Upper lobe of left lung (tissue), 6 donors: ENCODE measurements at regions not wholly inside any gene's neighbourhood (a gene's known extent, or its start where the extent isn't known, plus 50 kb on each side); places are given as distances from the start of the nearest gene placed in this dataset.
"Not testable (repeated sequence)": the region's sequence is repeated elsewhere in the genome, so short reads cannot be mapped to it uniquely, and the experiment has no call there.

ENCODE experiments used
- ATAC-seq, 2 donors: fragments of 200-7000 bp; cut with Tn5 transposase; one replicate each; pipeline ENCODE4 v1.9.1; 2022; ENCODE audit warnings: mild to moderate bottlenecking in 2 of 2, moderate library complexity in 2 of 2; ENCODE audit not compliant: low FRiP score in 2 of 2
- DNase-seq, 2 donors: peaks; one replicate each; pipeline ENCODE4 v3.0.0-alpha.2; 2019 to 2020
- H3K27ac ChIP-seq, 4 donors: fragments of 200-600 bp; sonication (generic); one replicate each; pipeline ENCODE4 v1.5.1; 2016 to 2019
- H3K27me3 ChIP-seq, 4 donors: fragments of 200-600 bp; sonication (generic); one replicate each; pipeline ENCODE4 v1.5.1; 2017 to 2019
- H3K36me3 ChIP-seq, 4 donors: fragments of 200-600 bp; sonication (generic); one replicate each; pipeline ENCODE4 v1.5.1; 2016 to 2019
- H3K4me1 ChIP-seq, 4 donors: fragments of 200-600 bp; sonication (generic); one replicate each; pipeline ENCODE4 v1.5.1; 2018 to 2019
- H3K4me3 ChIP-seq, 4 donors: fragments of 200-600 bp; sonication (generic); one replicate each; pipeline ENCODE4 v1.5.1; 2017 to 2019; ENCODE audit warnings: mild to moderate bottlenecking in 2 of 4, moderate library complexity in 1 of 4
- H3K9me3 ChIP-seq, 4 donors: fragments of 200-600 bp; sonication (generic); one replicate each; pipeline ENCODE4 v1.5.1; 2018 to 2019
- CTCF ChIP-seq, 6 experiments: fragments of 450-650 bp in 4 of 6; fragments of 200-600 bp in 2 of 6; sonication (generic) in 2 of 6; IDR thresholded peaks; one replicate each; pipeline ENCODE4 v1.5.1; 2016 to 2019; ENCODE audit warnings: antibody characterized with exemption in 6 of 6
- EP300 ChIP-seq, 4 donors: sonication (generic); formaldehyde crosslinking; IDR thresholded peaks; one replicate each; pipeline ENCODE4 v1.5.1; 2017; ENCODE audit warnings: antibody characterized with exemption in 4 of 4, control low read depth in 2 of 4
- POLR2A ChIP-seq, 4 donors: fragments of 450-650 bp; IDR thresholded peaks; one replicate each; pipeline ENCODE4 v1.5.1; 2016 to 2017; ENCODE audit warnings: antibody characterized with exemption in 4 of 4, mild to moderate bottlenecking in 2 of 4
- POLR2AphosphoS5 ChIP-seq, 2 donors: sonication (generic); formaldehyde crosslinking; IDR thresholded peaks; one replicate each; pipeline ENCODE4 v1.5.1; 2017; ENCODE audit warnings: antibody characterized with exemption in 2 of 2
- WGBS, 2 donors: methylation state at CpG; one replicate each; pipeline ENCODE4 v1.1.5; 2017 to 2018; 5-methylcytosine and 5-hydroxymethylcytosine counted together
- donor health status: DM: no; HTN: no; CAD: no; lungs with moderate emphysema.
- donor health status: DM: no; HTN: yes; CAD: no; lungs with severe emphysema.

GRCh38 chr1:209196140-209196539 lies 387.4 kb upstream of the CAMK1G start:
- H3K4me3 ChIP-seq = no peak overlapping the region
- ATAC-seq = no peak
- DNase-seq = no peak

GRCh38 chr1:209198961-209199750 lies 384.4 kb upstream of the CAMK1G start:
- ATAC-seq (no peak), DNase-seq (no peak)
- Histone ChIP-seq H3K27me3 (no peaks in the 10 kb centered on the region), H3K36me3 (no peaks in the 10 kb centered on the region), H3K4me3 (no peak overlapping the region), H3K9me3 (peaks cover 14 to 25% (median 19%) of the 10 kb centered on the region in 4 donors), H3K27ac (no peak overlapping the region), H3K4me1 (no peaks in the 10 kb centered on the region)
- 75 to 81% methylated on average over 12 of the region's 12 CpGs for WGBS, 2 donors
- TF ChIP-seq POLR2A (IDR thresholded peaks at IDR 0.05) (no peak), EP300 (IDR thresholded peaks at IDR 0.05) (no peak), CTCF (IDR thresholded peaks at IDR 0.05) (no peak), POLR2AphosphoS5 (IDR thresholded peaks at IDR 0.05) (no peak)

More at GRCh38 chr1:209196140-209196539, 387.4 kb upstream of the CAMK1G start:
- H3K27ac ChIP-seq = no peak overlapping the region
- no peaks in the 10 kb centered on the region for H3K4me1 ChIP-seq
- TF ChIP-seq POLR2A (IDR thresholded peaks at IDR 0.05) (no peak), EP300 (IDR thresholded peaks at IDR 0.05) (no peak), POLR2AphosphoS5 (IDR thresholded peaks at IDR 0.05) (no peak), CTCF (IDR thresholded peaks at IDR 0.05) (no peak)
- no peaks in the 10 kb centered on the region for H3K36me3 ChIP-seq
- H3K9me3 ChIP-seq = peaks cover 14 to 25% (median 19%) of the 10 kb centered on the region in 4 donors
- no peaks in the 10 kb centered on the region for H3K27me3 ChIP-seq

GRCh38 chr1:209199822-209200221 lies 383.7 kb upstream of the CAMK1G start:
- no peak for DNase-seq
- TF ChIP-seq POLR2A (IDR thresholded peaks at IDR 0.05) (no peak), POLR2AphosphoS5 (IDR thresholded peaks at IDR 0.05) (no peak), EP300 (IDR thresholded peaks at IDR 0.05) (no peak), CTCF (IDR thresholded peaks at IDR 0.05) (no peak)
- 35 to 51% methylated on average over 4 of the region's 4 CpGs for WGBS, 2 donors
- H3K4me1 ChIP-seq = no peaks in the 10 kb centered on the region
- H3K4me3 ChIP-seq = no peak overlapping the region
- ATAC-seq = no peak
- H3K27ac ChIP-seq = no peak overlapping the region
- no peaks in the 10 kb centered on the region for H3K36me3 ChIP-seq
- H3K9me3 ChIP-seq = peaks cover 14 to 23% (median 18%) of the 10 kb centered on the region in 4 donors
- H3K27me3 ChIP-seq = no peaks in the 10 kb centered on the region

GRCh38 chr1:209202321-209202720 lies 381.2 kb upstream of the CAMK1G start:
- not testable (repeated sequence) for ATAC-seq
- WGBS, 2 donors = 76 to 81% methylated on average over 11 of the region's 11 CpGs
- DNase-seq = peak in 1 of 2 donors; percentile 65

GRCh38 chr1:209202830-209203532 lies 380.5 kb upstream of the CAMK1G start:
- peak; percentile 23 to 74 (median 56) for TF ChIP-seq CTCF (IDR thresholded peaks at IDR 0.05)
- no peak for TF ChIP-seq POLR2A (IDR thresholded peaks at IDR 0.05)
- DNase-seq (no peak), ATAC-seq (peak in 1 of 2 donors; percentile 44)
- Histone ChIP-seq H3K27ac (no peak overlapping the region), H3K27me3 (no peaks in the 10 kb centered on the region), H3K36me3 (no peaks in the 10 kb centered on the region), H3K4me3 (no peak overlapping the region), H3K9me3 (no peaks in the 10 kb centered on the region), H3K4me1 (peaks cover 1 to 7% (median 3%) of the 10 kb centered on the region in 4 donors)
- WGBS, 2 donors = 0% methylated on average over 4 of the region's 4 CpGs

More at GRCh38 chr1:209202321-209202720, 381.2 kb upstream of the CAMK1G start:
- H3K9me3 ChIP-seq, H3K27me3 ChIP-seq, H3K27ac ChIP-seq, H3K4me1 ChIP-seq, H3K36me3 ChIP-seq, H3K4me3 ChIP-seq: not testable (repeated sequence)
